HL-60 (cell line): ENCODE measurements at regions not wholly inside any gene's neighbourhood (a gene's known extent, or its start where the extent isn't known, plus 50 kb on each side); places are given as distances from the start of the nearest gene placed in this dataset.
"Not testable (repeated sequence)": the region's sequence is repeated elsewhere in the genome, so short reads cannot be mapped to it uniquely, and the experiment has no call there.

ENCODE experiments used
- DNase-seq, 2 experiments: peaks; one replicate each; pipeline ENCODE4 v3.0.0-alpha.2; 2010 to 2020; ENCODE audit warnings: low read depth in 1 of 2, low spot score in 1 of 2
- H3K27ac ChIP-seq: fragments of 250-450 bp; sonication (Bioruptor Pico); replicated peaks from 2 replicates; pipeline ENCODE4 v1.5.1; 2020; ENCODE audit warnings: mild to moderate bottlenecking, moderate library complexity
- H3K27me3 ChIP-seq: fragments of 250-450 bp; sonication (Bioruptor Pico); 2 replicates; pipeline ENCODE4 v1.5.1; 2021; ENCODE audit warnings: mild to moderate bottlenecking, moderate library complexity; ENCODE audit not compliant: insufficient read depth, poor library complexity, severe bottlenecking
- H3K4me3 ChIP-seq: replicated peaks from 2 replicates; pipeline ENCODE4 v1.5.1; 2011; ENCODE audit warnings: mild to moderate bottlenecking, control low read depth, low read length; ENCODE audit not compliant: insufficient read depth
- CTCF ChIP-seq: IDR thresholded peaks from one replicate; pipeline ENCODE4 v1.5.1; 2011; ENCODE audit warnings: low read length, control low read depth, inconsistent platforms; ENCODE audit not compliant: insufficient read depth
- GABPA ChIP-seq: IDR thresholded peaks from 2 replicates; pipeline ENCODE4 v1.6.1; 2012; ENCODE audit warnings: low read depth
- POLR2AphosphoS5 ChIP-seq: IDR thresholded peaks from 2 replicates; pipeline ENCODE4 v1.6.1; 2012; ENCODE audit warnings: low read depth
- SPI1 ChIP-seq: IDR thresholded peaks from 2 replicates; pipeline ENCODE4 v1.6.1; 2012; ENCODE audit warnings: low read depth, mild to moderate bottlenecking, borderline replicate concordance
- TF ChIP-seq, protein P1 (sequence below): IDR thresholded peaks from 2 replicates; pipeline ENCODE4 v1.6.1; 2012; ENCODE audit warnings: low read depth; ENCODE audit not compliant: insufficient replicate concordance

- Histone ChIP-seq H3K27me3 (no peaks in the 10 kb centered on the region), H3K27ac (no peak overlapping the region), H3K4me3 (no peak overlapping the region)
- TF ChIP-seq CTCF, result no peak
- TF ChIP-seq, protein P1, sequence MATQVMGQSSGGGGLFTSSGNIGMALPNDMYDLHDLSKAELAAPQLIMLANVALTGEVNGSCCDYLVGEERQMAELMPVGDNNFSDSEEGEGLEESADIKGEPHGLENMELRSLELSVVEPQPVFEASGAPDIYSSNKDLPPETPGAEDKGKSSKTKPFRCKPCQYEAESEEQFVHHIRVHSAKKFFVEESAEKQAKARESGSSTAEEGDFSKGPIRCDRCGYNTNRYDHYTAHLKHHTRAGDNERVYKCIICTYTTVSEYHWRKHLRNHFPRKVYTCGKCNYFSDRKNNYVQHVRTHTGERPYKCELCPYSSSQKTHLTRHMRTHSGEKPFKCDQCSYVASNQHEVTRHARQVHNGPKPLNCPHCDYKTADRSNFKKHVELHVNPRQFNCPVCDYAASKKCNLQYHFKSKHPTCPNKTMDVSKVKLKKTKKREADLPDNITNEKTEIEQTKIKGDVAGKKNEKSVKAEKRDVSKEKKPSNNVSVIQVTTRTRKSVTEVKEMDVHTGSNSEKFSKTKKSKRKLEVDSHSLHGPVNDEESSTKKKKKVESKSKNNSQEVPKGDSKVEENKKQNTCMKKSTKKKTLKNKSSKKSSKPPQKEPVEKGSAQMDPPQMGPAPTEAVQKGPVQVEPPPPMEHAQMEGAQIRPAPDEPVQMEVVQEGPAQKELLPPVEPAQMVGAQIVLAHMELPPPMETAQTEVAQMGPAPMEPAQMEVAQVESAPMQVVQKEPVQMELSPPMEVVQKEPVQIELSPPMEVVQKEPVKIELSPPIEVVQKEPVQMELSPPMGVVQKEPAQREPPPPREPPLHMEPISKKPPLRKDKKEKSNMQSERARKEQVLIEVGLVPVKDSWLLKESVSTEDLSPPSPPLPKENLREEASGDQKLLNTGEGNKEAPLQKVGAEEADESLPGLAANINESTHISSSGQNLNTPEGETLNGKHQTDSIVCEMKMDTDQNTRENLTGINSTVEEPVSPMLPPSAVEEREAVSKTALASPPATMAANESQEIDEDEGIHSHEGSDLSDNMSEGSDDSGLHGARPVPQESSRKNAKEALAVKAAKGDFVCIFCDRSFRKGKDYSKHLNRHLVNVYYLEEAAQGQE, result no peak
- no peak for TF ChIP-seq SPI1
- no peak for TF ChIP-seq POLR2AphosphoS5
- no peak for TF ChIP-seq GABPA
- DNase-seq, result no peak
Measured at GRCh38 chr2:7098816-7099215, 181.6 kb downstream of the RNF144A start.

- not testable (repeated sequence) for H3K27me3 ChIP-seq, H3K27ac ChIP-seq, H3K4me3 ChIP-seq
- DNase-seq, result peak in 1 of 2 experiments; percentile 12
Measured at GRCh38 chr2:7099687-7100086, 182.5 kb downstream of the RNF144A start.

DNA sequence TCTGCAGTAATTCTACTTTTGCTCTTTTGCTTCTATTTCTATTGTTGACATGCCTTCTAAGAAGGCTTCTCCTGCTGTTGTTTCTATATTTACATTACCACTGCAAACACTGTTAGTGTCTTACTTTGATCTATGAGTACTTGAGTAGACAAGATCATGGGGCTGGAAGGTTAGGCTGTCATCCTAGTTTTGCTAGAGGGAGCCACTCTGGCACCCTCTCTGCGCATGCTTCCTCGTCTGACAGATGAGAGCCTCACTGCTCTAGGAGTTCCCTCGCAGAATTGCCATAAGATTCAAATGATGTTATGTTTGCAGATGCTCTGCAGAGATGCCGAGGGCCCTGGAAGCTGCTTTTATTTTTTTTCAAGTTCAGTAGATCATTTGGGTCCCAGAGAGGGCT, 185.6 kb downstream of the RNF144A start:
- H3K27me3 ChIP-seq, result no peaks in the 10 kb centered on the region
- no peak overlapping the region for H3K27ac ChIP-seq
- DNase-seq, result no peak
- TF ChIP-seq, protein P1, result no peak
- no peak for TF ChIP-seq CTCF
- no peak for TF ChIP-seq SPI1
- TF ChIP-seq POLR2AphosphoS5, result no peak
- no peak for TF ChIP-seq GABPA
- H3K4me3 ChIP-seq, result no peak overlapping the region

- Histone ChIP-seq H3K27ac (no peak overlapping the region), H3K27me3 (no peaks in the 10 kb centered on the region), H3K4me3 (no peak overlapping the region)
- TF ChIP-seq POLR2AphosphoS5 (no peak), SPI1 (no peak), GABPA (no peak), CTCF (no peak)
- TF ChIP-seq, protein P1, result no peak
- DNase-seq, result no peak
Measured at GRCh38 chr2:7108792-7109532, 191.8 kb downstream of the RNF144A start.
